Activated naive CD4-positive, alpha-beta T cell treated with anti-CD3 and anti-CD28 coated beads, Interleukin-2, amount 50 U/mL, for 24 hours (primary cell): ENCODE measurements at regions not wholly inside any gene's neighbourhood (a gene's known extent, or its start where the extent isn't known, plus 50 kb on each side); places are given as distances from the start of the nearest gene placed in this dataset.
"Not testable (repeated sequence)": the region's sequence is repeated elsewhere in the genome, so short reads cannot be mapped to it uniquely, and the experiment has no call there.

Source experiments
- H3K27ac Mint-ChIP-seq: one replicate; pipeline ENCODE4 v1.8.0; 2021; ENCODE audit warnings: mild to moderate bottlenecking, mixed read lengths
- H3K27me3 Mint-ChIP-seq: one replicate; pipeline ENCODE4 v1.8.0; 2021; ENCODE audit warnings: mixed read lengths
- H3K36me3 Mint-ChIP-seq: one replicate; pipeline ENCODE4 v1.8.0; 2021; ENCODE audit warnings: mixed read lengths
- H3K4me1 Mint-ChIP-seq: one replicate; pipeline ENCODE4 v1.8.0; 2021; ENCODE audit warnings: mixed read lengths
- H3K4me3 Mint-ChIP-seq: one replicate; pipeline ENCODE4 v1.8.0; 2021; ENCODE audit warnings: mild to moderate bottlenecking, mixed read lengths
- H3K9me3 Mint-ChIP-seq: one replicate; pipeline ENCODE4 v1.8.0; 2021; ENCODE audit warnings: mixed read lengths

- H3K4me3 Mint-ChIP-seq, H3K27ac Mint-ChIP-seq, H3K27me3 Mint-ChIP-seq, H3K9me3 Mint-ChIP-seq, H3K36me3 Mint-ChIP-seq, H3K4me1 Mint-ChIP-seq: not testable (repeated sequence)
Measured at GRCh38 chr3:75311306-75311705, 352.8 kb upstream of the FRG2C start.

- not testable (repeated sequence) for H3K4me1 Mint-ChIP-seq, H3K27ac Mint-ChIP-seq, H3K27me3 Mint-ChIP-seq, H3K36me3 Mint-ChIP-seq, H3K9me3 Mint-ChIP-seq, H3K4me3 Mint-ChIP-seq
Measured at GRCh38 chr3:75312469-75312868, 351.7 kb upstream of the FRG2C start.

GRCh38 chr3:75319776-75320175 is 344.4 kb upstream of the FRG2C start:
- not testable (repeated sequence) for H3K9me3 Mint-ChIP-seq, H3K27ac Mint-ChIP-seq, H3K4me3 Mint-ChIP-seq, H3K27me3 Mint-ChIP-seq, H3K36me3 Mint-ChIP-seq, H3K4me1 Mint-ChIP-seq

GRCh38 chr3:75320369-75320768 is 343.8 kb upstream of the FRG2C start:
- Mint-ChIP-seq H3K4me3 (no peak overlapping the region), H3K36me3 (no peaks in the 10 kb centered on the region), H3K4me1 (no peaks in the 10 kb centered on the region), H3K27ac (no peak overlapping the region), H3K27me3 (peaks cover 4% of the 10 kb centered on the region), H3K9me3 (no peaks in the 10 kb centered on the region)

- no peaks in the 10 kb centered on the region for H3K9me3 Mint-ChIP-seq
- H3K4me1 Mint-ChIP-seq = no peaks in the 10 kb centered on the region
- H3K36me3 Mint-ChIP-seq = no peaks in the 10 kb centered on the region
- no peak overlapping the region for H3K4me3 Mint-ChIP-seq
- H3K27ac Mint-ChIP-seq = no peak overlapping the region
- H3K27me3 Mint-ChIP-seq = peaks cover 4% of the 10 kb centered on the region
Measured at GRCh38 chr3:75321060-75321459, 343.1 kb upstream of the FRG2C start.

- H3K4me3 Mint-ChIP-seq, H3K27ac Mint-ChIP-seq, H3K9me3 Mint-ChIP-seq, H3K36me3 Mint-ChIP-seq, H3K4me1 Mint-ChIP-seq, H3K27me3 Mint-ChIP-seq: not testable (repeated sequence)
Measured at GRCh38 chr3:75323936-75324335, 340.2 kb upstream of the FRG2C start.

GRCh38 chr3:75325716-75326115 is 338.4 kb upstream of the FRG2C start:
- Mint-ChIP-seq H3K36me3 (no peaks in the 10 kb centered on the region), H3K4me3 (no peak overlapping the region), H3K27me3 (peaks cover 1% of the 10 kb centered on the region), H3K27ac (no peak overlapping the region), H3K9me3 (no peaks in the 10 kb centered on the region), H3K4me1 (no peaks in the 10 kb centered on the region)

- no peak overlapping the region for H3K4me3 Mint-ChIP-seq
- H3K27ac Mint-ChIP-seq = no peak overlapping the region
- H3K36me3 Mint-ChIP-seq = no peaks in the 10 kb centered on the region
- H3K9me3 Mint-ChIP-seq = no peaks in the 10 kb centered on the region
- H3K27me3 Mint-ChIP-seq = no peaks in the 10 kb centered on the region
- H3K4me1 Mint-ChIP-seq = no peaks in the 10 kb centered on the region
Measured at GRCh38 chr3:75327453-75327852, 336.7 kb upstream of the FRG2C start.

- Mint-ChIP-seq H3K27me3 (no peaks in the 10 kb centered on the region), H3K36me3 (no peaks in the 10 kb centered on the region), H3K27ac (no peak overlapping the region), H3K4me3 (no peak overlapping the region), H3K4me1 (no peaks in the 10 kb centered on the region), H3K9me3 (peaks cover 4% of the 10 kb centered on the region)
Measured at GRCh38 chr3:75329476-75330097, 334.5 kb upstream of the FRG2C start.

- not testable (repeated sequence) for H3K9me3 Mint-ChIP-seq, H3K4me3 Mint-ChIP-seq, H3K36me3 Mint-ChIP-seq, H3K27me3 Mint-ChIP-seq, H3K4me1 Mint-ChIP-seq, H3K27ac Mint-ChIP-seq
Measured at GRCh38 chr3:75330446-75330845, 333.7 kb upstream of the FRG2C start.

- not testable (repeated sequence) for H3K4me3 Mint-ChIP-seq, H3K36me3 Mint-ChIP-seq, H3K27me3 Mint-ChIP-seq, H3K9me3 Mint-ChIP-seq, H3K27ac Mint-ChIP-seq, H3K4me1 Mint-ChIP-seq
Measured at GRCh38 chr3:75332090-75332489, 332.0 kb upstream of the FRG2C start.

GRCh38 chr3:75332794-75333193 is 331.3 kb upstream of the FRG2C start:
- Mint-ChIP-seq H3K4me3 (no peak overlapping the region), H3K4me1 (no peaks in the 10 kb centered on the region), H3K36me3 (no peaks in the 10 kb centered on the region), H3K9me3 (peaks cover 4% of the 10 kb centered on the region), H3K27ac (no peak overlapping the region), H3K27me3 (no peaks in the 10 kb centered on the region)

- Mint-ChIP-seq H3K4me1 (no peaks in the 10 kb centered on the region), H3K27me3 (no peaks in the 10 kb centered on the region), H3K27ac (no peak overlapping the region), H3K36me3 (no peaks in the 10 kb centered on the region), H3K4me3 (no peak overlapping the region), H3K9me3 (peaks cover 4% of the 10 kb centered on the region)
Measured at GRCh38 chr3:75334299-75334698, 329.8 kb upstream of the FRG2C start.

GRCh38 chr3:75337226-75337900 is 326.8 kb upstream of the FRG2C start:
- Mint-ChIP-seq H3K27ac (no peak overlapping the region), H3K4me1 (no peaks in the 10 kb centered on the region), H3K4me3 (no peak overlapping the region), H3K36me3 (no peaks in the 10 kb centered on the region), H3K27me3 (peaks cover 3% of the 10 kb centered on the region), H3K9me3 (peaks cover 4% of the 10 kb centered on the region)

GRCh38 chr3:75338342-75338741 is 325.8 kb upstream of the FRG2C start:
- peaks cover 4% of the 10 kb centered on the region for H3K9me3 Mint-ChIP-seq
- H3K4me1 Mint-ChIP-seq = no peaks in the 10 kb centered on the region
- no peak overlapping the region for H3K4me3 Mint-ChIP-seq
- H3K27me3 Mint-ChIP-seq = peaks cover 3% of the 10 kb centered on the region
- no peaks in the 10 kb centered on the region for H3K36me3 Mint-ChIP-seq
- H3K27ac Mint-ChIP-seq = no peak overlapping the region

GRCh38 chr3:75341324-75342067 is 322.6 kb upstream of the FRG2C start:
- no peak overlapping the region for H3K4me3 Mint-ChIP-seq
- H3K9me3 Mint-ChIP-seq = no peaks in the 10 kb centered on the region
- H3K36me3 Mint-ChIP-seq = no peaks in the 10 kb centered on the region
- no peaks in the 10 kb centered on the region for H3K4me1 Mint-ChIP-seq
- no peak overlapping the region for H3K27ac Mint-ChIP-seq
- H3K27me3 Mint-ChIP-seq = peaks cover 3% of the 10 kb centered on the region
